ENCODE measurements at regions not wholly inside any gene's neighbourhood (a gene's known extent, or its start where the extent isn't known, plus 50 kb on each side); places are given as distances from the start of the nearest gene placed in this dataset.

GRCh38 chr3:28125342-28125741 lies 116.1 kb upstream of the CMC1 start:
- no peak for TF ChIP-seq POLR2AphosphoS5 (IDR thresholded peaks at IDR 0.05; ENCODE audit: control insufficient read depth, insufficient read depth, low read depth, low read length)
- no peak for TF ChIP-seq CTCF (IDR thresholded peaks at IDR 0.05 in 2 of 3, conservative IDR thresholded peaks at IDR 0.05 in 1 of 3; ENCODE audit: insufficient read depth in 2 of 3, low read depth in 1 of 3, low read length in 3 of 3)

Measured in K562 (cell line).